Esophagus (tissue), 2 donors: ENCODE measurements at regions not wholly inside any gene's neighbourhood (a gene's known extent, or its start where the extent isn't known, plus 50 kb on each side); places are given as distances from the start of the nearest gene placed in this dataset.

Experiments
- H3K27ac ChIP-seq, 2 donors: one replicate each; pipeline ENCODE4 v1.5.1; 2013; ENCODE audit warnings: low read depth in 2 of 2, mild to moderate bottlenecking in 2 of 2, inconsistent platforms in 1 of 2, low read length in 1 of 2, moderate library complexity in 1 of 2
- H3K27me3 ChIP-seq, 2 donors: one replicate each; pipeline ENCODE4 v1.6.1; 2013; ENCODE audit warnings: low read length in 2 of 2, control low read depth in 1 of 2, mild to moderate bottlenecking in 1 of 2; ENCODE audit not compliant: insufficient read depth in 2 of 2, control insufficient read depth in 1 of 2
- H3K36me3 ChIP-seq, 2 donors: one replicate each; pipeline ENCODE4 v1.6.1; 2013; ENCODE audit warnings: low read length in 1 of 2; ENCODE audit not compliant: control insufficient read depth in 2 of 2, insufficient read depth in 2 of 2
- H3K4me1 ChIP-seq, 2 donors: one replicate each; pipeline ENCODE4 v1.6.1; 2013; ENCODE audit warnings: low read length in 1 of 2; ENCODE audit not compliant: control insufficient read depth in 2 of 2, insufficient read depth in 2 of 2
- H3K4me3 ChIP-seq, 2 donors: one replicate each; pipeline ENCODE4 v1.5.1; 2013; ENCODE audit warnings: low read length in 2 of 2, mild to moderate bottlenecking in 2 of 2, low read depth in 1 of 2, moderate library complexity in 1 of 2
- H3K9me3 ChIP-seq, 2 donors: one replicate each; pipeline ENCODE4 v1.6.1; 2013; ENCODE audit warnings: mild to moderate bottlenecking in 2 of 2, low read depth in 1 of 2, low read length in 1 of 2, moderate library complexity in 1 of 2; ENCODE audit not compliant: control insufficient read depth in 2 of 2, insufficient read depth in 1 of 2
- WGBS, 2 donors: extraction: QIAGEN DNeasy Blood & Tissue Kit; methylation state at CpG; one replicate each; pipeline ENCODE4 v1.1.7; 2013; 5-methylcytosine and 5-hydroxymethylcytosine counted together
- donor health status: healthy with polysubstance abuse.
- donor health status: Bipolar disorder and iron deficiency.

DNA sequence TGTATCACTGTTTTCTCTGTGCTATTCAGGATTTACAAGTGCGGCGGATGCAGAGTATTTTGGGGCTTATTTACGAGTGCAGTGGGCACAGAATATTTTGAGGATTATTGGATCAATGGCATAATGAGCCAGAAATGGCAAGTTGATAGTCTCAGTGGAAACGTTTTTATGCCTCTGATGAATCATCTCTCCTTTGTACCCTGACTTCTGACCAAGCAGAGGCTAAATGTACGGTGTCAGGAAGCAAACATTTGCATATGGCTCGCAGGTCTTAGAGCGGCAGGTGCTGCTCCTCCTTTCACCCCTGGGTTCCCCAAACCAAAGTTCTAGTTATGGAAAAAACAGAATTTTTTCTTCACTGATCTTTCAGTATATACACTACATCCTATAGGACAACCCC is 94.5 kb downstream of the LIG4 start:
- Histone ChIP-seq H3K9me3 (no peaks in the 10 kb centered on the region), H3K27me3 (no peaks in the 10 kb centered on the region), H3K36me3 (no peaks in the 10 kb centered on the region), H3K27ac (no peak overlapping the region), H3K4me1 (no peaks in the 10 kb centered on the region), H3K4me3 (no peak overlapping the region)
- WGBS, 2 donors: 60 to 63% methylated on average over 7 of the region's 7 CpGs

DNA sequence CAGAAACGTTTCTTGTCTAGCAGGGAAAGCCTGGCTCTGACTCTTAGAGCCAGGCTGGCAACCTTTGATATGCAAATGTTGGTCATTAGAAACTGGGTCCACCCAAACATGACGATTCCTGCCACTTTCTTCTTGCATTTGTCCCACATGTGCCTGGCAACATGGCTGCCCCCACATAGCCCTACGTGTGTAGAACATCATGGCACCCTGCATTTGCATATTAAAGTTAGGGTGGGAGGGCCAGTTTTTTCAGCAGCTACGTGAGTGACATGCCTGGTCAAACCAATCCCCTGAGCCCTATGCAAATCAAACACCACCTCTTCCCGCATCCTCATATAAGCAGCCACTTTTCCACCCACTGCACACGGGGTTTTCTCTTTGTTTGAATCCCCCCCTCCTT is 95.0 kb downstream of the LIG4 start:
- WGBS, 2 donors: 57 to 65% methylated on average over 6 of the region's 6 CpGs
- Histone ChIP-seq H3K4me1 (no peaks in the 10 kb centered on the region), H3K36me3 (no peaks in the 10 kb centered on the region), H3K27ac (no peak overlapping the region), H3K27me3 (no peaks in the 10 kb centered on the region), H3K9me3 (no peaks in the 10 kb centered on the region), H3K4me3 (no peak overlapping the region)

DNA sequence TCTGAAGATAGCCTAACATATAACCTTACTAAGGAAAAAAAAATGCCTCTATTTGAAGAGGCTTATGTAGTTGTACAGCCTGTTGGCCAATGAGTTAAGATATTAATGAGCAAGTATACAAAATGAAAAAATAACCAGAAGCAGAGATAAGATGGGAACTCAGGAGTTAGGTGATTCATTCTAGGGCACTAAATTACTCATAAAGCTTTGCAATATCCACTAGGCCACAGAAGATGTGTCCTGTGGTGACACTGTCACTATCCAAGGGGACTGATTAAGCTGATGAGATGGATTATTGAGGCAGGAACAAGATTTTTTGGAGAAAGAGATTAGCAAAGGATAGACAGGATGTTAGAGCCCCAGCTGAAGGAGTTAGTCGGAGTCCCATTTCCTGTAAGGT is 99.6 kb downstream of the LIG4 start:
- H3K4me1 ChIP-seq: no peaks in the 10 kb centered on the region
- WGBS, 2 donors: 52 to 54% methylated on average over 1 of the region's 1 CpG
- H3K4me3 ChIP-seq: no peak overlapping the region
- H3K27me3 ChIP-seq: no peaks in the 10 kb centered on the region
- H3K36me3 ChIP-seq: no peaks in the 10 kb centered on the region
- no peaks in the 10 kb centered on the region for H3K9me3 ChIP-seq
- no peak overlapping the region for H3K27ac ChIP-seq

DNA sequence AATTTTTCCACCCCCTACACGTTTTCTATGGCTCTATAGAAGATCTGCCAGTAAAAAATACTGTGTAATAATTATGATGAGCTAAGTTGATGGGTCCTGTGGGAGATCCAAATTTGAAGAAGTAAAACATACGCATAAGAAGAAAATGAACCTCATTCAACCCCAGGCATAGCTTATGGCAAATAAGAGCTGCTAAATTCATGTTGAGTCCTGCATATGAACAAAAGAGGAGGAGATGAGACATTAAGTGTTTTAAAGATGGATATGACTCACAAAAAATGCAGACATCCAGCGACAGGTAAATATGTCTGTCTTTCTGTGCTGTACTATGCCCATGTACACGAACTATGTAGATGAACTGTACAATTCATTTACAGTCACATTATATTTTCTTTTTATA is 101.9 kb downstream of the LIG4 start:
- H3K9me3 ChIP-seq: no peaks in the 10 kb centered on the region
- H3K27ac ChIP-seq: no peak overlapping the region
- no peak overlapping the region for H3K4me3 ChIP-seq
- no peaks in the 10 kb centered on the region for H3K27me3 ChIP-seq
- H3K4me1 ChIP-seq: no peaks in the 10 kb centered on the region
- H3K36me3 ChIP-seq: no peaks in the 10 kb centered on the region
- WGBS, 2 donors: 43 to 56% methylated on average over 4 of the region's 4 CpGs

DNA sequence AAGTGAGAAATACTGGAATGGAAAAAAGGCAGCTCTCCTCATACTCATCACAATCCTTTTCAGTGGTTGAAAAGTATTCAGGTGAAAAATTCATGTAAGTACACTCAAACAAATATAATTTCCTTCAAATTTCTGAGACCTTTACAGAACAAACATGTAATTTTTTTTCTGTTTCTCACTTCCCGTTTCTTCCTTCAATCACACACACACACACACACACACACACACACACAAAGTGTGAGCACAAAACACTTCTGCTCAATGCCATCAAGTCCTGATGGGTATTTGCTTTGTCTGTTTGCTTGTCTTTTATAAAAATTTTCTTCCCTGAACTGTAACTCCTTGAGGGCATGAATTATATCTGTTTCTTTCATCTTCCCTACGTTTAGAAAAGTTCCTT is 110.6 kb downstream of the LIG4 start:
- Histone ChIP-seq H3K27me3 (no peaks in the 10 kb centered on the region), H3K27ac (no peak overlapping the region), H3K4me1 (no peaks in the 10 kb centered on the region), H3K36me3 (no peaks in the 10 kb centered on the region), H3K4me3 (no peak overlapping the region), H3K9me3 (no peaks in the 10 kb centered on the region)
- 23 to 34% methylated on average over 2 of the region's 2 CpGs for WGBS, 2 donors

DNA sequence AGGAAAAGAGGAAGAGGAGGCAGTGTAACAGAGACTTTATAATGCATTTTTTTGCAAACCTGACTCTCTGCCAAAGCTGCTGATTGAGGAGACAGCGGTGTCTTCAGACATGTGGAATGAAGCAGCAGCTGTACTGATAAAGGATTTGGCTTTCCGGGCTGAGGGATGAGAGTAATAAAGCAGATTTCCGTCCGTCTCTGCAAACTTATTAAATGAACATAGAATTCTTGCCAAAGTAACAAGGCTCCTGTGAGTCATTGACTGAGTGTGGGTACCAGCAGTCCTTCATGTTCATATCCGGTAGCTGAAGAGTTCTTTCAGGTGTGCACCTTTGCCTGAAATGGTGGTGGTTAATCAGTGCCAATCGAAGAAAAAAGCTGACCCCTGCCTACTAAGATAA is 112.6 kb downstream of the LIG4 start:
- Histone ChIP-seq H3K36me3 (peaks cover 0 to 3% of the 10 kb centered on the region in 2 donors), H3K27me3 (no peaks in the 10 kb centered on the region), H3K4me1 (no peaks in the 10 kb centered on the region), H3K9me3 (no peaks in the 10 kb centered on the region), H3K27ac (no peak overlapping the region), H3K4me3 (no peak overlapping the region)
- WGBS, 2 donors: 69 to 71% methylated on average over 6 of the region's 6 CpGs

DNA sequence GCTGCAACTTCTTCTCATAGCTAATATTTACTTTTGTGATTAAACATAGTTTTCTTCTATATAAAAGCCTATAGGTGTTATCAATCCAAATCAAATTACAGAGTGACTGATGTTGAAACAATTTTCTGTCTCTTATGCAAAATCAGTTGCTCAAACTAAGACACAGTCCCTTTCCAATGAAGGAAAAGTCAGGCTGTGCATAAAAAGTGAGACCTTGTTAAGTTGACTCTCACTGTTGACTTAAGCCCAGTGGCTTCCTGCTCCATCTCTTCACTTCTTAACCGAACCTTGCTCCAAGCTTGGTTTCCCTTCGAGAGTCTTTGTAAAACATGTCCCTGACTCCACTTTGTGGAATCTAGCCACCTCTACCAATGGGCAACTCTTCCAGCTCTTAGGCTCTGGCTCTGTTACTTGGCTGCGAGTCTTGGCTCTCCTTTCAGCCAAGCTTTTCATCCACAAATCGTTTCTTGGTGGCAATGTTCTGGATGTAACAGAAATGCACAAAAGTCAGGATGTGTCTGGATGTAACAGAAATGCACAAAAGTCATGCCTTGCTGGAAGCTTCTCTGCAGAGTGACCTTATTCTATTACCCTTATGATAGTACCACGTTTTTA is 118.9 kb downstream of the LIG4 start:
- Histone ChIP-seq H3K36me3 (peaks cover 0 to 3% of the 10 kb centered on the region in 2 donors), H3K9me3 (no peaks in the 10 kb centered on the region), H3K4me3 (no peak overlapping the region), H3K27ac (no peak overlapping the region), H3K27me3 (no peaks in the 10 kb centered on the region), H3K4me1 (no peaks in the 10 kb centered on the region)
- 50 to 59% methylated on average over 5 of the region's 5 CpGs for WGBS, 2 donors

DNA sequence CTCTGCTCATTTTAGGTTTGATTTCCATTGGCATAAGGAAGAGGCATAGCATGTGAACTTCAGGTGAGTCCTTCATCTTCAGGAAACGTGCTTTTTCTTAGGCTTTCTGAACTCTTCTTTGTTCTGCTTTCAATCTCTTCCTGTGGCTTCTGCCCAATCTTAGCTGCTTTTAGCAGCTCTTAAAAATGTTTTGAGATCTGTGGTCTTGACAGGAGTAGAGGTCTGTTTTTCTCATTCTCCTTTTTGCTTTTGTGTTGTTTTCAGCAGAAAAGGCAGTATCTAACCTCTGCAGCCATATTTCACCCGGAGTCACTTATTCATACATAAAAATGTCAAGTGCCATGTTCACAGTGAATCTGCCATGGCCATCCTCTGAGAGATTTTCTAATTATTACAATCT is 120.3 kb downstream of the LIG4 start:
- Histone ChIP-seq H3K4me3 (no peak overlapping the region), H3K27ac (no peak overlapping the region), H3K4me1 (no peaks in the 10 kb centered on the region), H3K9me3 (no peaks in the 10 kb centered on the region), H3K36me3 (peaks cover 0 to 3% of the 10 kb centered on the region in 2 donors), H3K27me3 (no peaks in the 10 kb centered on the region)
- WGBS, 2 donors: 66 to 73% methylated on average over 2 of the region's 2 CpGs

DNA sequence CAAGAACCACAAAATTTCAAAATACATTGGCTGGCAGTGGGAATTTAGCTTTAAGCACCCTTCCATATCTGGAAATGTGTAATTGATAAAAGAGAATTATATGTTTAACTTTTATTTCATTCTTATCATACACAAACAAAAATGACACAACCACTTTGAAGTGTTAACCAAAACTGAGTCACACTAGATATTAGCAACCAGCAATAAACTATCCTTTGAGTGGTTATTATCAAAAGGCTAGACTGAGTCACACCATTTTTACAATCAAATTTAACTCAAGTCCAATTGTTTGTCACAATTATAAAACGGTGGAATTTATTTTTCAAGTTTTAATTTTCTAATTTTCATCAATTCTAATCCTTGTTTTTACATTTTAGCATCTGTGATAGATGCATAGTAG is 121.7 kb downstream of the LIG4 start:
- Histone ChIP-seq H3K27me3 (no peaks in the 10 kb centered on the region), H3K4me1 (no peaks in the 10 kb centered on the region), H3K27ac (no peak overlapping the region), H3K4me3 (no peak overlapping the region), H3K36me3 (peaks cover 0 to 3% of the 10 kb centered on the region in 2 donors), H3K9me3 (no peaks in the 10 kb centered on the region)
- WGBS, 2 donors: 19 to 48% methylated on average over 1 of the region's 1 CpG

DNA sequence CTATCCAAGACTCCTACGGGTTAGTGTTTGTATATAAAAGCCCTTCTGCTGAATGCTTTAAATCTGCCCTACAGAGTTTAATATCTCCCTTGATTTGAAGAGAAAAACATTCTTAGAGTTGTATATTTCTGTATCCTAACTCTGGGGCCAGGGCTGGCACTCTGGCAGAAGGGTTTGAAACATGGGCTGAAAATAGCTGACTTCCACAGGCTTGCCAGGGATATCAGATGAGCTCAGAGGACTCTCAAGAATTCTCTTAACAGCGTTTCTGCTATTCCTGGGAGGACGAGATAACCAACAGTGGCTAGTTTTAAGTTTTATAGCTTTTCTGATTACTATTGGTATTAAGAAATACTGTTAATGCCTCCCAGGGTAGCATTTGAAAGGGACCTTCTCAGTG is 127.5 kb downstream of the LIG4 start:
- no peak overlapping the region for H3K4me3 ChIP-seq
- H3K9me3 ChIP-seq: no peaks in the 10 kb centered on the region
- H3K36me3 ChIP-seq: no peaks in the 10 kb centered on the region
- 61 to 64% methylated on average over 3 of the region's 3 CpGs for WGBS, 2 donors
- no peaks in the 10 kb centered on the region for H3K27me3 ChIP-seq
- no peaks in the 10 kb centered on the region for H3K4me1 ChIP-seq
- no peak overlapping the region for H3K27ac ChIP-seq
